HCEC 1CT (cell line): ENCODE measurements at regions not wholly inside any gene's neighbourhood (a gene's known extent, or its start where the extent isn't known, plus 50 kb on each side); places are given as distances from the start of the nearest gene placed in this dataset.
A peak's percentile ranks its signal among the peaks of the same experiment; 100 is the strongest.

Experiments used
- DNase-seq: peaks from one replicate; pipeline ENCODE4 v3.0.0-alpha.2; 2017

- peak; percentile 60 for DNase-seq
Observed at GRCh38 chrX:39730662-39731329, 367.0 kb downstream of the BCOR start.

DNA sequence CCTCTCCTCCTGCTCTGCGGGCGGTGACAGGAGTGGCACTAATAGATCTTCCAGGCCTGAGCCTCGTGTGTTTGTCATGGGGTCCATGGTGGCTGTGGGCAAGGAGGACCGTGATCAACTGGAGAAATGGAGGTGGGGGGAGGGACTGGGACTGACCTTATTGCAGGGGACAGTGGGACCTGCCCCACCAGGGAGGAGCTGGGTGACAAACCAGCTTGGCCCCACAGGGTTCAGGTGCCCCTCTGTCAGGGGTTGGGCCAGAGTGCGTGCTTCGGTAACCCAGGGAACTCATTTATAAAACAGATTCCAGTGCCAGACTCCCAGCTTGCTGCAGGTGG, 366.5 kb downstream of the BCOR start:
- DNase-seq: no peak

- DNase-seq: no peak
Observed at GRCh38 chrX:39731735-39732134, 366.0 kb downstream of the BCOR start.

DNA sequence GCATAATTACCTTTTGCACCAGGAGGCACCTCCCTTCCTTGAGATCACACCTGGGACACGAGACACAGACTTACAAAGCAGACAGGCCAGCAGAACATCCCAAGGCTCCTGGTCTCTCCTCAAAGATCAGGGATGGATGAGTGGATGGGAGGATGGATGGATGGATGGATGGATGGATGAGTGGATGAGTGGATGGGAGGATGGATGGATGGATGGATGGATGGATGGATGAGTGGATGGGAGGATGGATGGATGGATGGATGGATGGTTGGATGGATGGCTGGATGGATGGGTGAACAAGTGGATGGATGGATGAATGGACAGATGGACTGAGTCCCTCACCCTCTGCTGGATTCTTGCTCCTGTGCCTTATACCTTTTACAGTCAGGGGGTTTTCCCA, 364.0 kb downstream of the BCOR start:
- no peak for DNase-seq

- DNase-seq: no peak
Observed at GRCh38 chrX:39734174-39734776, 363.5 kb downstream of the BCOR start.

DNA sequence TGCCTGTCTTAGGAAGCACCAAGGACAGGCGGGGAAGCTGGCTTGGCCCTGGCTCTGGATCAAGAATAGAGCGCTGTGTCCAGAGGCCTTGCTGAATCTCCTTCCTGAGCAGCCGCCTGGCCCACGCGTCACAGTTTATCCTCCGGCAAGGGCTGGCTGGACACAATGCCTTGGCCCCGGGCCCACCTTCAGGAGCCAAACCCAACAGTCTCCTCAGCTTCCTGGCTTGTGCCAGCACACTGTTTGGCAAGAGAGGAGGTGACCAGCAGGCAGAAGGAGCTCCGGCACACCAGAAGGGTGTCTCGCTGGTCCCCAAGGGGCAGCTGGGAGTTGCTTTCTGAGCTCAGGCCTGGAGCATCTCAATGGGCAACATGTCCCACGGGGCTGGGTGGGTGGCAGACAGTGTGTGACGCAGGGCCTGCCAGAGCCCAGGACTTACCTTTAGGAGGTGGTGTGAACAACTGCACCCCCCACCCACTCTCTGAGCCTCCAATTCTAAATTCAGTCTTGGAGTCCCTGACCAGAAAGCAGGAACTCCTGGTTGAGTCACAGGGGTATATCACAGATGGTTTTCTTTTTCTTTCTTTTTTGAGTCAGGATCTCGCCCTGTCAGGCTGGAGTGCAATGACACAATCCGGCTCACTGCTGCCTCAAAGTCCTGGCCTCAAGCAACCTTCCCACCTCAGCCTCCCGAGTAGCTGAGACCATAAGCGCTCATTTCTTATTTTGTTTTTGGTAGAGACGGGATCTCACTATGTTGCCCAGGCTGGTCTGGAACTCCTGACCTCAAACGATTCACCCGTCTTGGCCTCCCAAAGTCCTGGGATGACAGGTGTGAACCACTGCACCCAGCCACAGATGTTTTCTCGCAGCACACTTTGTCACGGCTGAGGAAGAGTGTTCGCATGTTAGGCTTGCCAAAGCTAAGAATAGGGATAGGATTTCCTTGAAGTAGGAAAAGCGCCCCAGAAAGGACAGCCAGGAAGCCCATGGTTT, 361.2 kb downstream of the BCOR start:
- DNase-seq: peak; percentile 12

DNA sequence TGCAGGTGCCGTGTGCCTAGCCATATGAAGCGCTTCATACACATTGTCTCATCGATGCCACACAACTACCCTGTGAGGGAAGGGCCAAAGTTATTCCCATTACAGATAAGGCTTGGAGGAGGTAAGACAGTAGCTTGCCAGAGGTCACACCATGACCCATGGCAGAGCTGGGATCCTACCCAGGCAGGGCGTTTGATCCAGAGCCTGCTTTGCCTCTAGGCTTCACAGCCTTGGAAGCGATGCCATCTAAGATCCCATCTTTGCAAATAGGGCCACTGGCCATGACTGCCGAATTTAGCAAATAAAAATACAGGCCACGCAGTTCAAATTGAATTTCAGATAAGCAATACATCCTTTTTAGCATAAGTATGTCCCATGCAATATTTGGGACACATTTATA, 358.2 kb downstream of the BCOR start:
- no peak for DNase-seq

DNA sequence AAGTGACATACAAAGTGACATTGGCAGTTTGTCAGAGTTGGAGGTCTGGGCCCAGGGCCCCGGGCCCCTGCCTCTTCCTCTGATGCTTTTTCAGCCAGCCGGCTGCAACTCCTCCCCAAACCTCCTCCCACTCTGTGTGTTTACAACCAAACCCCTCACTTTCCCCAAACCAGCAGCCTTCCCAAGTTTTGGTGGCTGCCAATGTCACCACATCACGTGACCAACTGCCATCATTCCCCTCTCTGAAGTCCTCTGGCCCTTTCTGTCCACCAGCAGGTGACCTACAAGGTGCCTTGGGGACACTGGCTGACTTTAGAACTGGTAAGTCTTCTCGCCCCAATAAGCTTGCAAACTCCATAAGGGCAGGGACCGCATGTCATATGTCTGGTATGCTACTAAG, 357.7 kb downstream of the BCOR start:
- no peak for DNase-seq

DNA sequence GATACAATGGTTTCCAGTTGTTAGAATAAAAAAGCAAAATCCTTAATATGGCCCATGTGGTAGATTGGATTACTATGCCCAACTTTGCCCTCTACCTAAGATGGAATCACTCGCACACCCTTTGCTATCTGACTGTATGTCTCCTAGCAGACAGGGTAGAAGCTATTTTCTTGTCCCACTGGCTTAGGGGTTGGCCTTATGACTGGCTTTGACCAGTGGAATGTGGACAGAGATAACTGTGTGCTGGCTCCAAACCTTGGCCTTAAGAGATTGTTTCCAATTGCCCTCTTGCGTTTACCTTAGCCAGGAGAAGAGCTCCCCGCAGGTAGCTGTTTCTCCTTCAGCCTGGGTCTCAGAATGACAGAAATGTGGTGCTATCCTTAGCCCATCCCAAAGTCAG, 355.9 kb downstream of the BCOR start:
- DNase-seq: no peak

- DNase-seq: no peak
Observed at GRCh38 chrX:39745818-39746217, 351.9 kb downstream of the BCOR start.

GRCh38 chrX:39749135-39749534, 348.6 kb downstream of the BCOR start:
- DNase-seq: no peak

GRCh38 chrX:39749728-39750127, 348.0 kb downstream of the BCOR start:
- DNase-seq: no peak

GRCh38 chrX:39750256-39750790, 347.4 kb downstream of the BCOR start:
- no peak for DNase-seq

GRCh38 chrX:39750848-39751247, 346.9 kb downstream of the BCOR start:
- DNase-seq: no peak

GRCh38 chrX:39752815-39753214, 344.9 kb downstream of the BCOR start:
- peak; percentile 7 for DNase-seq

- DNase-seq: no peak
Observed at GRCh38 chrX:39753293-39753996, 344.3 kb downstream of the BCOR start.

DNA sequence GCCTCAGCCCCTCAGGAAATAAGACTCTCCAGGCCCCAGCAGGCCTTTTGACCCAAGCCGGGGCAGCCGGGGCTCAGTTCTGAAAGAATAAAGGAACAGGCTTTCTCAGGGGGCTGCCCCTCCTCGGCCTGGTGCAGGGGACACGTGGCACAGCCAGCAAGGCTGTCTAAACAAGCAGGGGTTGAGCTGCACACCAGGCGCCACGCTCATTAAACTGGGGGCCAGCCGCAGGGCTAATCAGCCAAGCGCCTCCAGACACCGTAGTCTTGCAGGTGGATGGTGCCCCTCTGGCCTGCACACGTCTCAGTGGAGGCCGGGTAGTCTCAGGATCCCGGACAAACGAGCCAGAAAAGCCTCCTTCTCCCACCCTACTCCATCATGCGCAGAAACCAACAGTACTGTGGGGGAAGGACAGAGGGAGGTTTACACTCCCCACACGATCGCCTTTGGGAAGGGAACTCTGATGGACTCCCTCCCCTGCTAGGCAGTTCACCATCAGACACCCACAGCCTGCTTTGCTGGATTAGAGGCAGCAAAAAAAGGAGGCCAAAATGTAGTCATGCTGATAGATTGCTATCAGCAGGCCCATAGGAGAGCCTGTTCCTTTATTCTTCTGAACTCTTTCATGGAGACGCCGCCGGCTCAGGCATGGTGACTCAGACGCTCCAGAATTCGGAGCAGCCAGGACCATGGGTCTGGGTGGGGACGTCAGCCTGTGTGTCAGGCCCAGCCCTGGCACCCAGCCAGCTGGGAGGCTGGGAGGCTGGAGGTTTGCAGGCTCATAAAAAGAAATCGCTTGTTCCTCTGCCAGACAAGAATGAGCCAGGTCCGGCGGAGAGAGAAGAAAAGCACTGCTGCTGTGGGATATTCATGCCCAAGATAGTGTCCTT, 342.4 kb downstream of the BCOR start:
- peak; percentile 84 for DNase-seq

GRCh38 chrX:39756086-39756883, 341.5 kb downstream of the BCOR start:
- no peak for DNase-seq

DNA sequence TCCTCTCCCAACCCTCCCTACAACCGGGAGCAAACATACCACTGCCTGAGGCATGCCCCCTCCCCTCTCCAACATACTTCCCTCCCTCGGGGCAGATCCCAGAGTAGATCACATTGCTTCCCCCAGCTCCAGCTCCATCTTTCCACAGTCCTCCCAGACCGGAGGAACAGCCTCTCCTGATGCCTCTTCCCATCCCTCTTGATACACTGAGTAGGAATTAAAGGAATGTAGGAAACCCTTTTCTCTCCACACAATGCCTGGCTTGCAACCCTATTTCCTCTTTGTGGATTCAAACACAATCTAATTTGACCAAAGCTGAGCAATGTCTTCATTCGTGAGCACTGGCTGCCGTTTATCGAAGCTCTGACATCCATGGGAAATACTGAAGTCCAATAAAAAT, 339.8 kb downstream of the BCOR start:
- DNase-seq: peak; percentile 8

- DNase-seq: no peak
Observed at GRCh38 chrX:39758791-39759525, 338.8 kb downstream of the BCOR start.
